ENCODE measurements at regions not wholly inside any gene's neighbourhood (a gene's known extent, or its start where the extent isn't known, plus 50 kb on each side); places are given as distances from the start of the nearest gene placed in this dataset.

- 2% methylated on average over 5 of the region's 5 CpGs for WGBS (ENCODE audit: low lambda C conversion rate)
- Histone ChIP-seq H3K9me2 (no peaks in the 10 kb centered on the region), H3K27ac (ENCODE audit: low read depth in 2 of 2, low read length in 1 of 2) (no peak overlapping the region), H3K9ac (no peak overlapping the region), H3K4me1 (ENCODE audit: control insufficient read depth in 1 of 2, insufficient read depth in 2 of 2, low read depth in 1 of 2, low read length in 1 of 2) (no peaks in the 10 kb centered on the region), H4K20me1 (ENCODE audit: insufficient read depth) (no peaks in the 10 kb centered on the region), H3F3A (replicated peaks; ENCODE audit: insufficient read depth) (no peaks in the 10 kb centered on the region), H3K79me2 (ENCODE audit: insufficient read depth) (no peaks in the 10 kb centered on the region), H3K4me2 (no peak overlapping the region), H2AFZ (ENCODE audit: low read depth) (no peak overlapping the region), H3K9me3 (no peaks in the 10 kb centered on the region), H3K27me3 (ENCODE audit: insufficient read depth) (no peaks in the 10 kb centered on the region), H3K36me3 (replicated peaks in 1 of 2; ENCODE audit: control insufficient read depth in 1 of 2, insufficient read depth in 2 of 2, low read length in 1 of 2) (no peaks in the 10 kb centered on the region), H3K4me3 (ENCODE audit: low read depth in 2 of 2, low read length in 1 of 2) (no peak overlapping the region)
- DNase-seq, result no peak
- TF ChIP-seq, protein P1, sequence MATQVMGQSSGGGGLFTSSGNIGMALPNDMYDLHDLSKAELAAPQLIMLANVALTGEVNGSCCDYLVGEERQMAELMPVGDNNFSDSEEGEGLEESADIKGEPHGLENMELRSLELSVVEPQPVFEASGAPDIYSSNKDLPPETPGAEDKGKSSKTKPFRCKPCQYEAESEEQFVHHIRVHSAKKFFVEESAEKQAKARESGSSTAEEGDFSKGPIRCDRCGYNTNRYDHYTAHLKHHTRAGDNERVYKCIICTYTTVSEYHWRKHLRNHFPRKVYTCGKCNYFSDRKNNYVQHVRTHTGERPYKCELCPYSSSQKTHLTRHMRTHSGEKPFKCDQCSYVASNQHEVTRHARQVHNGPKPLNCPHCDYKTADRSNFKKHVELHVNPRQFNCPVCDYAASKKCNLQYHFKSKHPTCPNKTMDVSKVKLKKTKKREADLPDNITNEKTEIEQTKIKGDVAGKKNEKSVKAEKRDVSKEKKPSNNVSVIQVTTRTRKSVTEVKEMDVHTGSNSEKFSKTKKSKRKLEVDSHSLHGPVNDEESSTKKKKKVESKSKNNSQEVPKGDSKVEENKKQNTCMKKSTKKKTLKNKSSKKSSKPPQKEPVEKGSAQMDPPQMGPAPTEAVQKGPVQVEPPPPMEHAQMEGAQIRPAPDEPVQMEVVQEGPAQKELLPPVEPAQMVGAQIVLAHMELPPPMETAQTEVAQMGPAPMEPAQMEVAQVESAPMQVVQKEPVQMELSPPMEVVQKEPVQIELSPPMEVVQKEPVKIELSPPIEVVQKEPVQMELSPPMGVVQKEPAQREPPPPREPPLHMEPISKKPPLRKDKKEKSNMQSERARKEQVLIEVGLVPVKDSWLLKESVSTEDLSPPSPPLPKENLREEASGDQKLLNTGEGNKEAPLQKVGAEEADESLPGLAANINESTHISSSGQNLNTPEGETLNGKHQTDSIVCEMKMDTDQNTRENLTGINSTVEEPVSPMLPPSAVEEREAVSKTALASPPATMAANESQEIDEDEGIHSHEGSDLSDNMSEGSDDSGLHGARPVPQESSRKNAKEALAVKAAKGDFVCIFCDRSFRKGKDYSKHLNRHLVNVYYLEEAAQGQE (IDR thresholded peaks at IDR 0.05; ENCODE audit: low read depth, low read length), result no peak
- TF ChIP-seq USF2 (IDR thresholded peaks at IDR 0.05; ENCODE audit: borderline replicate concordance, low read depth, low read length) (no peak), SMC3 (IDR thresholded peaks at IDR 0.05; ENCODE audit: low read depth, low read length) (no peak), EZH2phosphoT487 (IDR thresholded peaks at IDR 0.05; ENCODE audit: borderline replicate concordance, low read depth) (no peak), MAX (IDR thresholded peaks at IDR 0.05; ENCODE audit: low read depth) (no peak), NRF1 (IDR thresholded peaks at IDR 0.05; ENCODE audit: low read depth, low read length) (no peak), JUND (IDR thresholded peaks at IDR 0.05) (no peak), TEAD4 (IDR thresholded peaks at IDR 0.05; ENCODE audit: borderline replicate concordance, insufficient read depth) (no peak), ZBTB33 (IDR thresholded peaks at IDR 0.05; ENCODE audit: borderline replicate concordance, low read depth) (no peak), FOSL2 (IDR thresholded peaks at IDR 0.05; ENCODE audit: borderline replicate concordance, low read depth) (no peak), USF1 (IDR thresholded peaks at IDR 0.05; ENCODE audit: borderline replicate concordance, low read depth) (no peak), FOXM1 (IDR thresholded peaks at IDR 0.05; ENCODE audit: low read depth) (no peak), EP300 (IDR thresholded peaks at IDR 0.05; ENCODE audit: borderline replicate concordance in 1 of 2, low read depth in 1 of 2, low read length in 1 of 2) (no peak), TCF12 (IDR thresholded peaks at IDR 0.05) (no peak), TAF1 (IDR thresholded peaks at IDR 0.05; ENCODE audit: borderline replicate concordance, low read depth, low read length) (no peak), RCOR1 (IDR thresholded peaks at IDR 0.05; ENCODE audit: low read length) (no peak), RXRA (IDR thresholded peaks at IDR 0.05; ENCODE audit: borderline replicate concordance, low read depth) (no peak), NFIC (IDR thresholded peaks at IDR 0.05; ENCODE audit: borderline replicate concordance) (no peak), POLR2AphosphoS5 (IDR thresholded peaks at IDR 0.05; ENCODE audit: low read depth, low read length) (no peak)
- TF ChIP-seq, protein P2, sequence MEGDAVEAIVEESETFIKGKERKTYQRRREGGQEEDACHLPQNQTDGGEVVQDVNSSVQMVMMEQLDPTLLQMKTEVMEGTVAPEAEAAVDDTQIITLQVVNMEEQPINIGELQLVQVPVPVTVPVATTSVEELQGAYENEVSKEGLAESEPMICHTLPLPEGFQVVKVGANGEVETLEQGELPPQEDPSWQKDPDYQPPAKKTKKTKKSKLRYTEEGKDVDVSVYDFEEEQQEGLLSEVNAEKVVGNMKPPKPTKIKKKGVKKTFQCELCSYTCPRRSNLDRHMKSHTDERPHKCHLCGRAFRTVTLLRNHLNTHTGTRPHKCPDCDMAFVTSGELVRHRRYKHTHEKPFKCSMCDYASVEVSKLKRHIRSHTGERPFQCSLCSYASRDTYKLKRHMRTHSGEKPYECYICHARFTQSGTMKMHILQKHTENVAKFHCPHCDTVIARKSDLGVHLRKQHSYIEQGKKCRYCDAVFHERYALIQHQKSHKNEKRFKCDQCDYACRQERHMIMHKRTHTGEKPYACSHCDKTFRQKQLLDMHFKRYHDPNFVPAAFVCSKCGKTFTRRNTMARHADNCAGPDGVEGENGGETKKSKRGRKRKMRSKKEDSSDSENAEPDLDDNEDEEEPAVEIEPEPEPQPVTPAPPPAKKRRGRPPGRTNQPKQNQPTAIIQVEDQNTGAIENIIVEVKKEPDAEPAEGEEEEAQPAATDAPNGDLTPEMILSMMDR (IDR thresholded peaks at IDR 0.05), result no peak
- ChIA-PET POLR2A (no interaction called here), CTCF (no interaction called here)
These were observed 898.3 kb downstream of the VRK1 start for GRCh38 chr14:97695456-97695981.

Measured in SK-N-SH (cell line).